Thyroid gland (tissue), 4 donors: ENCODE measurements at regions not wholly inside any gene's neighbourhood (a gene's known extent, or its start where the extent isn't known, plus 50 kb on each side); places are given as distances from the start of the nearest gene placed in this dataset.

Source experiments
- POLR2A ChIP-seq, 2 donors: fragments of 450-650 bp; IDR thresholded peaks; one replicate each; pipeline ENCODE4 v1.6.1; 2017; ENCODE audit warnings: antibody characterized with exemption in 2 of 2, mild to moderate bottlenecking in 2 of 2, moderate library complexity in 1 of 2
- TF ChIP-seq, protein P1 (sequence below), 6 experiments: fragments of 200-600 bp in 3 of 6; fragments of 450-650 bp in 3 of 6; sonication (generic) in 3 of 6; IDR thresholded peaks; one replicate each; pipeline ENCODE4 v1.5.1; 2016 to 2019; ENCODE audit warnings: antibody characterized with exemption in 6 of 6, mild to moderate bottlenecking in 2 of 6, inconsistent platforms in 1 of 6, moderate library complexity in 1 of 6

DNA sequence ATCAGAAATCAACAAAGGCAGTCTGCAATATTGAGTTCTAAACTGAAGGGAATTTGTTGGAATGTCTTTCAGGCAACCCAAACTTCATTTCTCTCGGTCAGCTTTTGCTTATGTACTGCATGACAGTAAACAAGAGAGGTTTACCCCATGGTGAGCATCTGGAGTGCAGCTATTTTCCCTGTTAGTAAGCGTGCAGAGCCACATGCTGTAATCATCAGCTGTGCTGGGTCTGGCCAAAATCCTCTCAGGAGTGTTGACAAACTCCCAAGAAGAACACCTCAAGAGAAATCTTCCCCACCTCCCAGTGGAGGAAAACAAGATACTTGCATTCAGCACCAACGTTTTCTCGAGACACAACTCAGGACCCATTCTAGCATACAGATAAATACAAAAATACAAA, 83.6 kb upstream of the ADAMTSL1 start:
- TF ChIP-seq, protein P1, sequence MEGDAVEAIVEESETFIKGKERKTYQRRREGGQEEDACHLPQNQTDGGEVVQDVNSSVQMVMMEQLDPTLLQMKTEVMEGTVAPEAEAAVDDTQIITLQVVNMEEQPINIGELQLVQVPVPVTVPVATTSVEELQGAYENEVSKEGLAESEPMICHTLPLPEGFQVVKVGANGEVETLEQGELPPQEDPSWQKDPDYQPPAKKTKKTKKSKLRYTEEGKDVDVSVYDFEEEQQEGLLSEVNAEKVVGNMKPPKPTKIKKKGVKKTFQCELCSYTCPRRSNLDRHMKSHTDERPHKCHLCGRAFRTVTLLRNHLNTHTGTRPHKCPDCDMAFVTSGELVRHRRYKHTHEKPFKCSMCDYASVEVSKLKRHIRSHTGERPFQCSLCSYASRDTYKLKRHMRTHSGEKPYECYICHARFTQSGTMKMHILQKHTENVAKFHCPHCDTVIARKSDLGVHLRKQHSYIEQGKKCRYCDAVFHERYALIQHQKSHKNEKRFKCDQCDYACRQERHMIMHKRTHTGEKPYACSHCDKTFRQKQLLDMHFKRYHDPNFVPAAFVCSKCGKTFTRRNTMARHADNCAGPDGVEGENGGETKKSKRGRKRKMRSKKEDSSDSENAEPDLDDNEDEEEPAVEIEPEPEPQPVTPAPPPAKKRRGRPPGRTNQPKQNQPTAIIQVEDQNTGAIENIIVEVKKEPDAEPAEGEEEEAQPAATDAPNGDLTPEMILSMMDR (IDR thresholded peaks at IDR 0.05), result no peak
- TF ChIP-seq POLR2A (IDR thresholded peaks at IDR 0.05), result no peak
